Colonic mucosa (tissue), 4 donors: ENCODE measurements at regions not wholly inside any gene's neighbourhood (a gene's known extent, or its start where the extent isn't known, plus 50 kb on each side); places are given as distances from the start of the nearest gene placed in this dataset.

Source experiments
- DNase-seq: peaks from one replicate; pipeline ENCODE4 v3.0.0-alpha.2; 2020
- H3K27ac ChIP-seq: fragments of 200-600 bp; one replicate; pipeline ENCODE4 v1.8.0; 2021
- H3K27me3 ChIP-seq: fragments of 200-600 bp; one replicate; pipeline ENCODE4 v1.8.0; 2021
- H3K36me3 ChIP-seq: fragments of 200-600 bp; one replicate; pipeline ENCODE4 v1.8.0; 2021
- H3K4me1 ChIP-seq: fragments of 200-600 bp; one replicate; pipeline ENCODE4 v1.8.0; 2021; ENCODE audit warnings: mild to moderate bottlenecking
- H3K4me3 ChIP-seq: fragments of 200-600 bp; one replicate; pipeline ENCODE4 v1.8.0; 2021
- H3K9ac ChIP-seq, 2 donors: one replicate each; pipeline ENCODE4 v1.7.0; 2013; ENCODE audit warnings: control low read depth in 2 of 2, low read depth in 2 of 2, low read length in 2 of 2
- H3K9me3 ChIP-seq: fragments of 200-600 bp; one replicate; pipeline ENCODE4 v1.8.0; 2021
- CTCF ChIP-seq: fragments of 200-600 bp; IDR thresholded peaks from one replicate; pipeline ENCODE4 v1.8.0; 2022; ENCODE audit warnings: antibody characterized with exemption, mild to moderate bottlenecking
- intact Hi-C: fragments of 100-400 bp; cut with DNase I; formaldehyde crosslinking; loops from one replicate; pipeline ENCODE4 v1.14.1; 2022
- donor health status: healthy.
- donor health status: DM: no; HTN: no; CAD: no.
- donor health status: DM: no; HTN: no; CAD: no.

GRCh38 chr10:28914701-28915100, 237.4 kb downstream of the BAMBI start:
- Histone ChIP-seq H3K27me3 (no peaks in the 10 kb centered on the region), H3K4me1 (no peaks in the 10 kb centered on the region), H3K27ac (no peak overlapping the region), H3K36me3 (no peaks in the 10 kb centered on the region), H3K9ac (no peak overlapping the region), H3K9me3 (no peaks in the 10 kb centered on the region), H3K4me3 (no peak overlapping the region)
- intact Hi-C loops = no loop called here
- no peak for TF ChIP-seq CTCF
- DNase-seq = no peak

GRCh38 chr10:28915989-28916588, 238.8 kb downstream of the BAMBI start:
- Histone ChIP-seq H3K36me3 (no peaks in the 10 kb centered on the region), H3K4me3 (no peak overlapping the region), H3K27me3 (no peaks in the 10 kb centered on the region), H3K27ac (no peak overlapping the region), H3K9me3 (no peaks in the 10 kb centered on the region), H3K9ac (no peak overlapping the region), H3K4me1 (no peaks in the 10 kb centered on the region)
- TF ChIP-seq CTCF = no peak
- intact Hi-C loops = no loop called here
- DNase-seq = no peak

- no peaks in the 10 kb centered on the region for H3K4me1 ChIP-seq
- no peak overlapping the region for H3K27ac ChIP-seq
- no peaks in the 10 kb centered on the region for H3K27me3 ChIP-seq
- no peak overlapping the region for H3K9ac ChIP-seq
- no peak for TF ChIP-seq CTCF
- H3K9me3 ChIP-seq = no peaks in the 10 kb centered on the region
- intact Hi-C loops = no loop called here
- no peaks in the 10 kb centered on the region for H3K36me3 ChIP-seq
- DNase-seq = no peak
- H3K4me3 ChIP-seq = no peak overlapping the region
These were observed 242.8 kb downstream of the BAMBI start for GRCh38 chr10:28920091-28920490.

GRCh38 chr10:28922127-28922526, 244.8 kb downstream of the BAMBI start:
- no peak for TF ChIP-seq CTCF
- intact Hi-C loops = no loop called here
- Histone ChIP-seq H3K4me1 (no peaks in the 10 kb centered on the region), H3K27me3 (no peaks in the 10 kb centered on the region), H3K36me3 (no peaks in the 10 kb centered on the region), H3K27ac (no peak overlapping the region), H3K9me3 (no peaks in the 10 kb centered on the region), H3K9ac (no peak overlapping the region), H3K4me3 (no peak overlapping the region)
- no peak for DNase-seq

GRCh38 chr10:28922861-28923260, 245.5 kb downstream of the BAMBI start:
- no peaks in the 10 kb centered on the region for H3K4me1 ChIP-seq
- no peak overlapping the region for H3K4me3 ChIP-seq
- no peak for TF ChIP-seq CTCF
- H3K9me3 ChIP-seq = no peaks in the 10 kb centered on the region
- H3K36me3 ChIP-seq = no peaks in the 10 kb centered on the region
- intact Hi-C loops = no loop called here
- H3K27ac ChIP-seq = no peak overlapping the region
- no peak for DNase-seq
- H3K9ac ChIP-seq = no peak overlapping the region
- H3K27me3 ChIP-seq = no peaks in the 10 kb centered on the region
